RKO (cell line): ENCODE measurements at regions not wholly inside any gene's neighbourhood (a gene's known extent, or its start where the extent isn't known, plus 50 kb on each side); places are given as distances from the start of the nearest gene placed in this dataset.

ENCODE experiments used
- DNase-seq: peaks from one replicate; pipeline ENCODE4 v3.0.0-alpha.2; 2016; ENCODE audit warnings: low spot score

DNA sequence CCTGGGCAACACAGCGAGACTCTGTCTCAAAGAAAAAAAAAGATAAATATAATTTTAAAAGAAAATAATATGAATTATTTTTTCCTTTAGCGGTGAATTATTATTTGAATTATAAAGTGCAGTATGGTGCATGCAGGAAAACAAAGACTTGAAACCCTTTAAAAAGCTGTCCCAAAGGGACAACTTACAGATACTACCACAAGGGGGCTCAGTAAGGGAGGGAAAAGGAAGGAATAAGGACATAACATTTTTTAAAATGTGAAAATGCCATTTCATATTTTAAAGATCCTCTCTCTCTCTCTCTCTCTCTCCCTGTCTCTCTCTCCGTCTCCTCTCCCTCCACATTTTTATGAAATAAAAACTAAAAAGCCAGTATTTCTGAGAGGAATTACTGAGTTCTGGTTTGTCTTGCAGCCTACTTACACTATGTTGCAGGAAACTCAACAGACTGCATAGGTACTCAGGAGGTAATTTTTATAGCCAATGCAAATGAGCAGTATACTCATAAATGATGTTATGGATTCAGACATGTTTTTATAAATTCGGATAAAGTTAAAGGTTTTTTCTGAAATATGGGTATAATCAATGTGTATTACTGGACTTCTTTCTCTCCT is 455.0 kb upstream of the GJE1 start:
- DNase-seq: peak; percentile 65

DNA sequence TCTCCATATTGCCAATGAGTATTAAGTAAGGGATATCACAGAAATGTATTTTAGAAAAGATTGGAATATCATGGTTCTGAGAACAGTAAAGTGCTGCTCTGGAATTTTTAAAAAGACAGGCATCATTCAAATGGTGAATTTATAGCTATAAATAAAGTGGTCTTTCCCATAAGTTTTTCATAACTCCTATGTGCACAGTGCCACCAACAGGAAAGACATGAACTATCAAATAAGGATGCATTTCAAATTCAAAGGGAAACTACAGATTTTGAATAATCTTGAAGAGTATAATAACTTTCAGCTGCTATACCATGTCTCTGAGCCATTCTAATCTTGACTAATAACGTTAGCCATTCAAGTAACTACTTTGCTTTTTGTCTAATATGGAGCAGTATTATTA is 456.8 kb upstream of the GJE1 start:
- peak; percentile 29 for DNase-seq

DNA sequence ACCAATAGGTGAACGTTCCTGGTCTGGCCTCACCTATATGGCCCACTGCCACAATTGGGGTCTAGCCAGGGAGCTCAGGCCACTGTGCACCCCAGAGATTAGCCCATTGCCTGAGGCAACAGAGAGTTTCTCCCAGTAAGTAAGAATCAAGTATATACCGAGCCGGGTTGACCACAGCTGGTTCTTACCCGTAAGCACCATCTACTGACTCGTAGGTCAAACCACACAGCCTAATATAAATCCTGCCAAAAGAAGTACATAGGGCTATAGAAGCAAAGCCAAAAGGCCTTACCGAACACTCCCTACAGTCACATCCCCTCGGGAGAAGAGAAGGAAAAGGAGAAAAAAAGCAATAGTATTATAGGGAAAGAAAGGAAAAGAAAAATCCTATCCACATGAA is 463.6 kb upstream of the GJE1 start:
- DNase-seq: no peak

GRCh38 chr6:141667580-141668309 is 465.0 kb upstream of the GJE1 start:
- DNase-seq: no peak

- DNase-seq: no peak
Observed at GRCh38 chr6:141666187-141666586, 466.5 kb upstream of the GJE1 start.

- no peak for DNase-seq
Observed at GRCh38 chr6:141664744-141665143, 468.0 kb upstream of the GJE1 start.

DNA sequence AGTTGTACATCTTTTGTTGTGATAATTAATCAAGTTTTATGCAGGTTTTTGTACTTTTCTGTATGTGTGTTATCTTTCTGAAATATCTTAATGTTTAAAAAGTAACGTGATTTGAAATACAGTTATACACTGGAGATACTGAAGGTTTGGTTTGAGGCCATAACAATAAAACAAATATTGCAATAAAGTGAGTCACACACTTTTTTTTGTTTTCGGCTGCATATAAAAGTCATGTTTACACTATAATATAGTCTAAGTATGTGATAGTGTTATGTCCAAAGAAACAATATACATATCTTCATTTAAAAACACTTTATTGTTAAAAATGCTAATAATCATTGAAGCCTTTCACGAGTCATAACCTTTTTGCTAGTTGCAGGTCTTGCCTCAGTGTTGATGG is 473.1 kb upstream of the GJE1 start:
- no peak for DNase-seq

GRCh38 chr6:141658696-141659095 is 474.0 kb upstream of the GJE1 start:
- no peak for DNase-seq

DNA sequence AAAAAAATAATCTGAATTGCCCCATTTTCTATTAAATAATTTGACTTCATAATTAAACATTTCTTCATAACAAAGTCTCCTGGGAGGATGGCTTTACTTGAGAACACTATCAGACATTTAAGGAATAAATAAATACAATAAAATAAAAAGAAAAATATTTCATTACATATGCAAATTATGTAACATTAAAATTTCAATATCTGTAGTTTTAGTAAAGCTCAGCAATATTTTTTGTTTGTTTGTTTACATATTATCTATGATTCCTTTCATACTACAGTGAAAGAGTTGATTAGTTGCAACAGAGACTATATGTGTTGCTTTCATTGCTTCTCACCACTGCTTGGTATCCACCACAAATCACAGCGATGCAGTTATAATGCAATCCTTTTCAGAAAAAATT is 474.9 kb upstream of the GJE1 start:
- DNase-seq: no peak

DNA sequence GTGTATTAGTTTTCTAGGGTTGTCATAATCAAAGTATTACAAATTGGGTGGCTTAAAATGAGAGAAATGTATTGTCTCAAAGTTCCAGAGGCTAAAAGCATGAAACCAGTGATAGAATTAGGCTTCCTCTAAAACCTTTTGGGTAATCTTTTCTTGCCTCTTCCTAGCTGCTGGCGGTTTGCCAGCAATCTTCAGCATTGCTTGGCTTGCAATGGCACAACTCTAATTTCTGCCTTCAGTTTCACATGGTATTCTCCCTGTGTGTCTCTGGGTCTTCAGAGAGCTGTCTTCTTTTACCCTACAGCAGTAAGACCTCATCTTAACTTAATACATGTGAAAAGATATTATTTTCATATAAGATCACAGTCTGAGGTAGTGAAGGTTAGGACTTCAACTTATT is 479.1 kb upstream of the GJE1 start:
- DNase-seq: no peak

GRCh38 chr6:141641951-141642350 is 490.8 kb upstream of the GJE1 start:
- no peak for DNase-seq

DNA sequence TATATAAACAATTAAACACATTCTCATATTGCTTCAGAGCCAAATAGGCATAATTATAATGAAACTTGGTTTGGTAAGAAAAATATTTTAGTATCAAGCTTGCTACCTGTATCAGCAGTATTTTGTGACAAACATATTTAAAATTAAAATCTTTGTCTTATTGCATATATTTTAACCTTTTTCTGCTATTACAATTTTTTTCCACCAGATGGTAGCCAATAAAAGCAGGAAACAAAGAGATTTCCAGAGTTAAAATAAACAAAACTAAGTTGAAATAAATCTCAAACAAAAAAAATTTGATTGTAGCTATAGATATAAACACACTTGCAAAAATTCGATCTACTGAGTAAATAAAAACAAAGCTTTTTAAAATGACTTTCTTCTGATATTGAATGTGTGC is 491.3 kb upstream of the GJE1 start:
- no peak for DNase-seq

DNA sequence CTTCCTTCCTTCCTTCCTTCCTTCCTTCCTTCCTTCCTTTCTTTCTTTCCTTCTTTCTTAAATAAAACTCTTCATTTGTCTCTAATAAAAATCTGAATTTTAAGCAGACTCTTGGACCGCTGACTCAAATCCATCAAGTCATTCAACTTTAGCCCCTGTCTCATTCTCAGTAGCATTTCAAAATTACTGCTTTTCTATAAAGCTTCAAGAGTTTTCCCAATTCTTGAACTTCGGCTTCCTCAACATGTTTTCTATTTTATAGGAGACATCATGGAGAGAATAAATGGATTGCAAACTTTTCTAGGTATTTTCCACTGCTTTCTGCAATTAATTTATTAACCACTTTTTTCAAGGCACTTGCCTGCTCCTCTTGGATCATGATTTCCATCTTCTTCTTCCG is 497.1 kb upstream of the GJE1 start:
- no peak for DNase-seq

DNA sequence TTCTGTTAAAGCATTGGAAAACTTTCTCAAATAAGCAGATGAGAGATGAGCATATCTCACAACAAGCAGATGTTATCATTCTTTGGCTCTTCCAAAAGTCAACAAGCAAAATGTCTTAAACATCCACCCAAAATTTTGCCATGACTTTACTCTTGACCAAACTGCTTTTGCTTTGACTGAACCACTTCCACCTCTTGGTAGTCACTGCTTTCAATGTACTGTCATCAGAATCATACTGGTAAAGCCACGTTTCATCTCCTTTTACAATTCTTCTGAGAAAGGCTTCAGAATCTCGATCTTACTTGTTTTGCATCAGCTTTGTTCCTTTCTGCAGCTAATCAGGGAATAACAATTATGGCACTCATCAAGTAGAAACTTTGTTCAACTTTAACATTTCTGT is 498.5 kb upstream of the GJE1 start:
- DNase-seq: no peak

GRCh38 chr6:141624301-141624700 is 508.4 kb upstream of the GJE1 start:
- no peak for DNase-seq

DNA sequence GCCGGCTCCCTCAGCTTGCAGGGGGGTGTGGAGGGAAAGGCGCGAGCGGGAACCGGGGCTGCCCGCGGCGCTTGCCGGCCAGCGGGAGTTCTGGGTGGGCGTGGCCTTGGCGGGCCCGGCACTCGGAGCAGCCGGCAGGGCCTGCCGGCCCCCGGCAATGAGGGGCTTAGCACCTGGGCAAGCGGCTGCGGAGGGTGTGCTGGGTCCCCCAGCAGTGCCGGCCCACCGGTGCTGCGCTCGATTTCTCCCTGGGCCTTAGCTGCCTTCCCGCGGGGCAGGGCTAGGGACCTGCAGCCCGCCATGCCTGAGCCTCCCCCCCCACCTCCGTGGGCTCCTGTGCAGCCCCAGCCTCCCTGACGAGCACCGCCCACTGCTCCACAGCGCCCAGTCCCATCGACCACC is 514.5 kb upstream of the GJE1 start:
- no peak for DNase-seq

GRCh38 chr6:141610741-141611140 is 522.0 kb upstream of the GJE1 start:
- no peak for DNase-seq

- DNase-seq: no peak
Observed at GRCh38 chr6:141607956-141608355, 524.8 kb upstream of the GJE1 start.

DNA sequence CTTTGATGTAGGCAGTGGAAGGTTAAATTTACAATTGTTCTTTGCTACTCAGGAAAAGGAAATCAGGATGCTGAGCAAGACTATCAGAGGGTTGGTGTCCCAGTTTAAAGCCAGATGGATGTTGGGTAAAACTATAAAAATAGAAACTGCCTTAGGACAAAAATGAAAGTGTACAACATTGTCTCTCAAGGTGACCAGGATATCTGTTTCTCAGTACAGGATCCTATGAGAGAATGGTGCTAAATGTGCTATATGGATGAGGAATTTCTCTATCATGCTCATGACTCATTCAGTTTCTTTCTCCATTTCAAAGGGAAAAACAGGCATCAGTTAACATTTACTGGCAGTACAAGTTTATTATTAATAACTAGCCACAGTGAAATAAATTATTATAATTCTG is 534.2 kb upstream of the GJE1 start:
- DNase-seq: no peak

DNA sequence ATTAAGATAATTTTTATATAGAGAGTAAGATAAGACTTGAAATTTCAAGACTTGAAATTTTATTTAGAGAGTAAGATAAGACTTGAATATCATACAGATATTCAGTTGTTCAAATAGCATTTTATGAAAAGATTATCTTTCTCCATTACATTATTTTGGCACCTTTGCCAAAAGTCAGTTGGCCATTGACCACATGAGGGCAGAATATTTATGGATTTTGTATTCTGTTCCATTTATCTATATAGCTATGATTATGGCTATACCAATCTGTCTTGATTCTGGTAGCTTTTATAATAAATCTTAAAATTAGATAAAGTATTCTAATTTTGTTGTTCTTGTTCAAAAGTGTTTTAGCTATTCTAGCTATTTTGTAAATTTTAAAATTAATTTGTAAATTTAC is 537.9 kb upstream of the GJE1 start:
- peak; percentile 27 for DNase-seq

DNA sequence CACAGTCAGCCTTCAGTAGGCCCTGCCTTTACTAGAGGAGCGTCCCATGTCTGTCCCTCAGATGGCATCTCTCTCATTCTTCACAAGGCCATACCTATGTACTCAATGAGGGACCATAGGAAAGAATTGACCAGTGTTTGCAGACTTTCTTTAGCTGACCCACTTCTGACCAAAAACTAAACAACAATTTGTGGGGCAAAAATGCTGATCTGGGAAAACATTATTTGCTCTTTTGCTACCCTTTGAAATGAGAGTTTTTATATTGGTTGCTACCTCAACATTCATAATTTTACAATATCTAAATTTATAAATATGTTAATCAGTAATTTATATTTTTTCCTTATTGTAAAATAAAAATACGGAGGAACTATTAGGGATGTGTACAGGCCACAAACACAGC is 539.4 kb upstream of the GJE1 start:
- DNase-seq: no peak

GRCh38 chr6:141587482-141588266 is 545.1 kb upstream of the GJE1 start:
- no peak for DNase-seq

DNA sequence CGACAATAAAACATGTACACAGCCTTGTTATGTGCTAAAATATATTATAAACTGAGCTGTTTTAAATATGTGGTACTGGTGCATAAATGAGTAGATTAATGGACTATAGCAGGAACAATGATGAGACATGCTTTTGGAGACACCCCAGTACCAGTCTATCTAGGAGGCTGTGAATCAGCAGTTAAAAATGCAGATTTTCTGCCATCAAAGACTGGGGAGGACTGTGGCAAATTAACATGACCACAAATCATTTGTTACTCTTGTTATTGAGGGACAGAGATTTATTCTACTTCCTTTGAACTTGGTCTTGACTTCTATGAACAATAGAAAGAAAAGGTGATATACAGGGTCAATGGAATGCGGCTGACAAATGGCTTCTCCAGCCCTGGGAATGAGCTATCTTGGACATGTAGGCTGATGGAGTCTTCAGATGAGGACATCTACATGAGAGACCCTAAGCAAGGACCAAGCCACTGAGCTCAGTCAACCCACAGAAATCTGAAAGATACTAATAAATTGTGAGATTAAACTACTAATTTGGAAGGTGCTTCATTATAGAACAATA is 551.7 kb upstream of the GJE1 start:
- peak; percentile 12 for DNase-seq
